Pons (tissue), 1 donor: ENCODE measurements at regions not wholly inside any gene's neighbourhood (a gene's known extent, or its start where the extent isn't known, plus 50 kb on each side); places are given as distances from the start of the nearest gene placed in this dataset.

Source experiments
- DNase-seq: peaks from one replicate; pipeline ENCODE4 v3.0.0-alpha.2; 2016; ENCODE audit warnings: low spot score

DNA sequence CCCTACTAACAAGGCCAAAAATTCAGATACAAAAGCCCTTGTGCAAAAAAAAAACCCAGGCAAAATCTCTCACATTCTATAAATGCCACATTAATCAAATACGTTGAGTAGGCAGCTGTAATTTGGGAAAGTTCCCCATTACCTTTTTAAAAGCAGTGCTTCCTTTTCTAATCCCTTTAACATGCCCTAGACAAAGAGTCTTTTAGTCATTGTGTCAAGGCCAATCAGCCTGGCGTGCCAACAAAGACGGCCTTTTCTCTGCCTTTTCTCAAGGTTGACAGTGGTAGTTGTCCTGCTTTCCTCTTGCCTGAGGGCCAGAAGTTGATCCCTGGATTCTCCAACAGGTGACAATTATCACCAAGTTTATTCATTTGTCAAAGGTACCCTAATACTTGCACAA lies 62.5 kb upstream of the METAP2 start:
- no peak for DNase-seq

DNA sequence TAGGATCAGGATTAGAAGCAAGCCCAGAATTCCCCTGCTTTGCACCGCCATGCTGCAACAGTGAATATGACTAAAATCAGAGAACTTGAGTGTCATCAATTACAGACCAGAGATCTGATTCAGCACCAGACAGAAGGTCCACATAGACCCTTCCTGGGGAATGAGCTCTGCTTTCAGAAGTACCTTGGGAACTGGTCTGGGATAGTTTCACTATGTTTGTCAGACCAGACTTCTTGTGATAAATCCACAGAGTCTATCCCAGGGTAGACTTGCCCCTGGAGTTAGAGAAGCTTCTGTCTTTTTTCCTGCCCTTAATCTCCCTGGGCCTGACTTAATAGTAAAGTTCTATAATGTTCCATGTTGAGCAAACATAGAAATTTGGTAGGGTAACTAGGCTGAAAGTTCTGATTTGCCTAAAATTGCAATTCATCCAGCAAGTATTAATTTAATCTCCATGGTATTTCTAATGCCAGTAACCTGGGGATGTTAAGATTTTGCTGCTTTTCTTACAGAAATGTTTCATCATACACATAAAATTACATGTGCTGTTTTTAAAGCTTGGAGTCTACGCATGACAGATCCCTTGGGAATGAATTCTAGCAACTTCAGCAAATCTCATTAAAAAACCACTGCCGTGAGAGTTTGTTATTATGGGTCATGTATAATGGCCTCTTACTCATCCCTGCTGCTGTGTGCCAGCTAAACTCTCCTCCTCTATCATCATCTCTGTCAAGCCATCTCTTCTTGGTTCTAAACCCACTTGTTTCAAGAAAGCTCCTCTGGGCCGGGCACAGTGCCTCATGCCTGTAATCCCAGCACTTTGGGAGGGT lies 61.3 kb upstream of the METAP2 start:
- no peak for DNase-seq

DNA sequence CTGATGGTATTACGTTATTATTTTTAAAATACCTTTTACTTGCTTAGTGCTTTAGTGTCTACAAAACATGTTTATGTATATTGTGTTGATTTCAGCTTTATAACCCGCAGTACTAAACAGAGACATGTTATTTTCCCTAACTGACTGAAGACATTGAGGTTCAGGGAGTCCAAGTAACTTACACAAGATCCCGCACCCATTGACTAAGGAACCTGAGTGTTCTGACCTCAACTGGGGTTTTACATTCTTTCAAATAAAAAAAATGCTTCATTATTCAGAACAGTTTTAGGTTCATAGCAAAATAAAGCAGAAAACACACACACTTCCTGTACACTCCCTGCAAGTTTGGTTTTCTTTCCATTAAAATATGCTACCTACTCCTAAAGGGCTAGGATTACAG lies 60.4 kb upstream of the METAP2 start:
- DNase-seq, result no peak

DNA sequence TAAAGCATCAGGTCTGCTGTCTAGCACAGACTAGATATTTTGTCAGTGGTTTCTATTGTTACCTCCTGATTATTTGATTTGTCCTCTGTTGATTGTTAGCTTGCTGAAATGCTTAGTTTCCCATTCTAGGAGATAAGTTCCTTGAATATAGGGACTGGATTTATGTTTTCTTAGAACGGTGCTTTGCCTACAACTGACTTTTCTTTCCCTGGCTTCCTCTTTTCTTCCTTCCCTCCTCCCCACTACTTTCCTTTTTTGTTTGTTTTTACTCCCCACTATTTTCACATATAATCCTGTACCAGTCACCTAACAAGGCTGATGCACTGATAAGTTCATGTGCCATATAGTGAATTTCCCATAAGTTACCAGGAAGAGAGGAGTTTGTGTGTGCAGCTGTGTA lies 58.5 kb upstream of the METAP2 start:
- no peak for DNase-seq

DNA sequence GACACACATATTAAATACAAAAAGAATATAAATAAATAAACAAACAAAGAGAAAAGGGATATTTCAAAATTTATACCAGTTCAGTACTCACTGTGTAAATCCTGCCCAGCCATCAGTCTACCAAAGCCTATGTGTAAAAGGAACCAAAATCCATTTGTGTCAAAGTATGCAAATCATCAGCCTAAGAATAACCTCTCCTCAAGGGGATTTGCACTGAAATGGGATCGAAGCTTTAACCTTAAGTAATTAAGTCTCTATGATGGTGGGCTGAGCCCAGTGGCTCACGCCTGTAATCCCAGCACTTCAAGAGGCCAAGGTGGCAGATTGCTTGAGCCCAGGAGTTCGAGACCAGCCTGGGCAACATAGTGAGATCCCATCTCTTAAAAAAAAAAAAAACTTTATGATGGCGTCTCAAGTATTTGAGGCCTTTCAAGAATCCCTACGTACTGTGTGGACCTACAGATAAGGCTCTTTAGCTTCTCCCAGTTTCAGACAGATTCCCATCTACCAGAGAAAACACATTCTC lies 57.8 kb upstream of the METAP2 start:
- no peak for DNase-seq

DNA sequence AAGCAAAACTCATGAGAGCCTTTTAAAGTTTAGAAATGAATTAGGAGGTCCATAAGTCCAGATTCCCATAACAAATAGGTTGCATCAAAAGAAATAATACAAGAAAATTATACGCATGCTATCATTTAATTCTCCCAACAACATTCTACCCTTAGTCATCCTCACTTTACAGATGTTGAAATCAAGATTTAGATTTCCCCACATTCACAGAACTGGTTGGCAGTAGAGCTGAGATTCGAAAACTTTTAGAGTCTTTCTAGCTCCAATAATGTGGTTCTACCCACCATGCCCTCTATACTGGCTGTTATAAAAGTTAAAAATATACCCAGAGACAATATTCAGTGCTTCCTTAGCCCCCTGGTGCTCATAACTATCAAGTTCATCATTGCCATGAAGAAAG lies 56.6 kb upstream of the METAP2 start:
- DNase-seq, result no peak

DNA sequence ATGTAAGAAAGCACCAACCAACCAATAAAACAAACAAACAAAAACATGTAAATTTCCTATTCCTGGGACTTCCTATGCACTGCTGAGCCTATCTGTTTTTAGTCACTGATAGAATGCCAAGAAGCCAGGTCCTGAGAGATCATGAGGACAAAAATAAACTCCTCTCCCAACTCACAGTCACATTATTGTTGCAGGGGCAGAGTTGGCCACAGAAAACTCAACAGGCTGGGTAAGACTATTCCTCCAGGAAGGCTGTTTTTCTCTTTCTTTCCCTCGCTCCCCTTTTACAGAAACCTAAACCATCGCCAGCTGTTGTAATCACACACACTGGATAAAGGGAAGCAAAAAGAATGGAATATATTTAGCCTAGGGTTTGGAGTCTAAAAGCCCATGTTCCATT lies 55.8 kb upstream of the METAP2 start:
- DNase-seq, result no peak
